Kasumi-1 (cell line): ENCODE measurements at regions not wholly inside any gene's neighbourhood (a gene's known extent, or its start where the extent isn't known, plus 50 kb on each side); places are given as distances from the start of the nearest gene placed in this dataset.

ENCODE experiments used
- DNase-seq, 2 experiments: peaks; one replicate each; lab custom pipeline; 2025; lab: John Stamatoyannopoulos, UW

GRCh38 chr3:107068980-107069379, 308.3 kb upstream of the CCDC54 start:
- peak; percentile 5 to 16 for DNase-seq

- no peak for DNase-seq
Measured at GRCh38 chr3:107076946-107077345, 300.3 kb upstream of the CCDC54 start.

- no peak for DNase-seq
Measured at GRCh38 chr3:107077391-107077790, 299.8 kb upstream of the CCDC54 start.

- DNase-seq, result no peak
Measured at GRCh38 chr3:107082527-107082926, 294.7 kb upstream of the CCDC54 start.

GRCh38 chr3:107085261-107085660, 292.0 kb upstream of the CCDC54 start:
- DNase-seq, result no peak

- DNase-seq, result no peak
Measured at GRCh38 chr3:107092121-107092520, 285.1 kb upstream of the CCDC54 start.

GRCh38 chr3:107098864-107099263, 278.4 kb upstream of the CCDC54 start:
- no peak for DNase-seq

GRCh38 chr3:107100137-107100536, 277.1 kb upstream of the CCDC54 start:
- no peak for DNase-seq

GRCh38 chr3:107100573-107100972, 276.7 kb upstream of the CCDC54 start:
- DNase-seq, result no peak

GRCh38 chr3:107103786-107104185, 273.5 kb upstream of the CCDC54 start:
- no peak for DNase-seq

- no peak for DNase-seq
Measured at GRCh38 chr3:107106316-107106715, 270.9 kb upstream of the CCDC54 start.

GRCh38 chr3:107106907-107107306, 270.3 kb upstream of the CCDC54 start:
- no peak for DNase-seq

- no peak for DNase-seq
Measured at GRCh38 chr3:107110596-107111305, 266.5 kb upstream of the CCDC54 start.

- DNase-seq, result no peak
Measured at GRCh38 chr3:107111872-107112271, 265.4 kb upstream of the CCDC54 start.

- no peak for DNase-seq
Measured at GRCh38 chr3:107112356-107112755, 264.9 kb upstream of the CCDC54 start.

GRCh38 chr3:107116251-107116650, 261.0 kb upstream of the CCDC54 start:
- no peak for DNase-seq

- no peak for DNase-seq
Measured at GRCh38 chr3:107117156-107117555, 260.1 kb upstream of the CCDC54 start.

GRCh38 chr3:107117922-107118536, 259.2 kb upstream of the CCDC54 start:
- DNase-seq, result peak; percentile 51 to 53

GRCh38 chr3:107124885-107125284, 252.4 kb upstream of the CCDC54 start:
- no peak for DNase-seq

GRCh38 chr3:107128946-107129345, 248.3 kb upstream of the CCDC54 start:
- DNase-seq, result no peak

GRCh38 chr3:107130089-107130700, 247.0 kb upstream of the CCDC54 start:
- DNase-seq, result no peak

GRCh38 chr3:107132674-107133073, 244.6 kb upstream of the CCDC54 start:
- DNase-seq, result no peak

GRCh38 chr3:107133891-107134290, 243.3 kb upstream of the CCDC54 start:
- DNase-seq, result no peak
